CD4-positive, alpha-beta T cell treated with Interleukin-17A for 4 hours (primary cell): ENCODE measurements at regions not wholly inside any gene's neighbourhood (a gene's known extent, or its start where the extent isn't known, plus 50 kb on each side); places are given as distances from the start of the nearest gene placed in this dataset.

Source experiments
- DNase-seq: peaks from one replicate; pipeline ENCODE4 v3.0.0-alpha.2; 2020; ENCODE audit warnings: mixed read lengths

GRCh38 chrX:4450177-4450576, 736.7 kb upstream of the PRKX start:
- no peak for DNase-seq

DNA sequence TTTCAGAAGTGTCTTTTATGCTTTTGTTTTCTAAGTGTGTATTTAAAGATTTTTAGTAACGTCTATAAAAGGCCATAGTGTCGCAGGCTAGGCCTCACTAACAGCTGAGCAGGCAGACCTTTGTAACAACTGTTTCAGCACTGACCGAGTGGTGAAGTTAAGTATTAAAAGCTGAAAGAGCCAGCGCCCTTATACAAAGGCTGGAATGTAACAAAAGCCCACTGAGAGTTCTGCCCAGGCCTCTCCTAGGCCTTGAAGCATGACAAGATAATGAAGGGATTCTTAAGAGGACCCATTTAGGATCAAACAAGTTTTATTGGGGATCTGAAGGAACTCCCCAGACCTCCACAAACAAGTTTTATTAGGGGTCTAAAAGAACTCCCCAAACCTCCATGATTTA, 722.5 kb upstream of the PRKX start:
- no peak for DNase-seq

- DNase-seq, result no peak
These were observed 684.0 kb upstream of the PRKX start for GRCh38 chrX:4397471-4397870.

DNA sequence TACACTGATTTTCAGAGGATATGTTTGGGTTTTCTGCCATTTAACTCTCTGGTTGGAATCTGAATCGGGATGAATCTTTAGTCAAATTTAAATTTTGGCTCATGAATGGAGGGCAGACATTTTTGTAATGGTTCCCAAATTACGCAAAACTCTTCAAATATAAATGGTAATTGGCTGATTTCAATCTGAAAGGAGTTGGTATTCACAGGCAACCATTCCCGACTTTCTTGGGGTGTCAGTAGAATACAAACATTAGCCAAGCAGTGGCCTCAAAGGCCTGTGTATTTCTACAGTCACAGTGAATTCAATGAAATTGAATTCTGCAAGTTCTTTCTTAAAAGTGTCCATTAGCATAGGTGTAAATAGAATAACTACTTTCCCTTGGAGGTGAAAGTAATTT, 668.8 kb upstream of the PRKX start:
- no peak for DNase-seq

DNA sequence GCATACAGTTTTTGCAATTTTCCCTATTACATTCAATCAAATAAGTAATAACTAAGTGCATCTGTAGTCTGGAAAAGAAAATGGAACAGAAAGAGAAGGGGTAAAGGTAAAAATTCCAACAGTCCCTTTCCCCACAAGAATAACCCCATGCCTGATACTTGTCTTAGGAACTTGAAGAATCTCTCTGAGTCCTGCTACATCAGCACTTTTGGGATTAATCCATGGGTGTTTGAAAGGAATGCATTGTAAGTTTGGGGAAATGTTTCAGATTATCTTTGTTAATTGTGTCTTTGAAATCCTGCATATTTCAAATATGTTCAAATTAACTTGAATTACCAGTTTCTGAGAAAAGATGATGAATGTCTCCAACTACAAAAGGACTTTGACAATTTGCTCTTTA, 667.3 kb upstream of the PRKX start:
- DNase-seq, result no peak

- DNase-seq, result no peak
These were observed 665.6 kb upstream of the PRKX start for GRCh38 chrX:4379071-4379470.

DNA sequence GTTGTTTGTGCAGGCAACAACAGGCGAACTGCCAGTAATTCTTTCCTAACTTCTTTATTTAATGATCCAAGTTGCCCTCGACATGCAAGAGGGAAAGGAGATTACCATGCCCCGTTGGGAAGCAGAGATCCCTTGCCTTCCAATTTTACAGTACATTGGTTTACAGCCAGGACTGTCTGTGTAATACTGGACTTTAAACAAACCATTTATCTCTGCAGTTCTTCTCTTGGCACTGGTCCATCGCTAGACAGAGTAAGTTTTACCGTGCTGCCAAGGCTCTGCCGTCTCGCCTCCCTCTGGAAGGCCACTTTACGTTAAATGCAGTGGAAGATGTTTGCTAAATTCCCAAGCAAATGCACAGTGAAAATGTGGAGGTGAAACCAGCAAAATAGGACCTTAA, 660.3 kb upstream of the PRKX start:
- no peak for DNase-seq

DNA sequence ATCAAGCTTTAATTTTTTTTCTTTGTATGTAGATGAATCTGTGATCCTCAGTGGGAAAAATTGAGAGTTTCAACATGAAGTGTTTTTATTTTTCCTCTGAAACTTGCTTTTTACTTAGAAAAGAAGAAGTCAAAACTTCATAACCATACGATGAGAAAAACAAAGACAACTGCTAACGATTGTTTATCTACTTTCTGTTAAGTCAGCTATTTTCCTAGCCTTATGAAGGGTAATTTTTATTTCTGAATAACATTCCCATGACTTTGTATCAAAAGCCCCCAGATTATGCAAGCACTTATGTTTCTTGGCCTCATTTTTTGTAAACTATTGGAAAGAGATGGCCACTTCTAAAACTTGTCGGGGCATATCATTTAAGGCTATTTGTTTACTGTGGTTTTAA, 645.1 kb upstream of the PRKX start:
- no peak for DNase-seq

- no peak for DNase-seq
These were observed 609.5 kb upstream of the PRKX start for GRCh38 chrX:4322916-4323315.

DNA sequence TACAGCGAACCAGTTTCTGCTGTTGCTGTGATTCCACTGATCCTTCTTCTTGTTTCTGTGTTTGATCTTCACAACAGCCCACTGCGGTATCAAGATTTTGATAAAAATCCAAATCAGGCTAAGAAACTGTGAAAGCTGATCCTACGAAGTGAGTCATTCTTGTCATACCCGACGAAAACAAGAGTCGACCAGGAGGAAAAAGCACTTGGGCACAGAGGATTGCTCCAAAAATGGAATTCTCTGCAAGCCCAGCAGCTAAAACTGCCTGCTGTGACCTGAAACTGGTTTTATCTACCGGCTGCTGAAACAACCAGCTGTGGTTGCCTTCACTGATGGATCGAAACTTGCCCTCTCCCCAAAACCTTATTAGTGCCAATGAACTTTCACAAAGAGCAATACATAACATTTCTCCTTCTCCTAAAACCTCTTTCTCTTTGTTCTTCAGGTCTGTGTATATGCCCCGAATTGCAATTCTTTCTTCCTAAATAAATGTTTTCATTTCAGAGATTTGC, 607.0 kb upstream of the PRKX start:
- DNase-seq, result no peak

- DNase-seq, result no peak
These were observed 602.4 kb upstream of the PRKX start for GRCh38 chrX:4315891-4316290.

DNA sequence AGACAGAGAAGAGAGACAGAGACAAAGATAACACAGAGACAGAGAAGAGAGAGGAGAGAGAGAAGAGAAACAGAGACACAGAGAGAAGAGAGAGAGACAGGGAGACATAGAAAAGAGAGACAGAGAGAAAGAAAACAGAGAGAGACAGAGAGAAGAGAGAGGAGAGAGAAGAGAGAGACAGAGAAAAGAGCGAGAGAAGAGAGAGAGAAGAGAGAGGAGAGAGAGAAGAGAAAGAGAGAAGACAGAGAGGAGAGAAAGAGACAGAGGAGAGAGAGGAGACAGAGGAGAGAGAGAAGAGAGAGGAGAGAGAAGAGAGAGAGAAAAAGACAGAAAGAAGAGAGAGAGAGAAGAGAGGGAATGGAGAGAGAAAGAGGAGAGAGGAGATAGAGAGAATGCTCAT, 601.1 kb upstream of the PRKX start:
- DNase-seq, result no peak

DNA sequence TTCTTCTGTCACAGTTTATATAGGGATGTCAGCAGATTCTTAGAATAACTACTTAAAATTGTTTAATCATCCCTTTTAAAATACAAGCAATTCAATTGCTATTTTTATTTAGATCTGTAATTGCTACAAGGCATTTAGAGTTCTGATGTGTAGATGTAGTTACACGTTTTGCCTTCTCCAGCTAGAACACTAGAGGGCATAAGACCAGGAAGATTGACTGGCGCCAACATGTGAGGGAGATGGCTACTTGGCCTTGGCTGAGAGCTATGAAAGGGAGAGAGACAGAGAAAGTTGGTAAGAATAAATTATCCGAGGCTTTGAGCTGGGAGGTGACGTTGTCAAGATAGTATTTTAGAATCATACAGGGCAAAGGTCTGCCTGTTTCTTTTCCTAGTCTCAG, 563.7 kb upstream of the PRKX start:
- DNase-seq, result no peak

DNA sequence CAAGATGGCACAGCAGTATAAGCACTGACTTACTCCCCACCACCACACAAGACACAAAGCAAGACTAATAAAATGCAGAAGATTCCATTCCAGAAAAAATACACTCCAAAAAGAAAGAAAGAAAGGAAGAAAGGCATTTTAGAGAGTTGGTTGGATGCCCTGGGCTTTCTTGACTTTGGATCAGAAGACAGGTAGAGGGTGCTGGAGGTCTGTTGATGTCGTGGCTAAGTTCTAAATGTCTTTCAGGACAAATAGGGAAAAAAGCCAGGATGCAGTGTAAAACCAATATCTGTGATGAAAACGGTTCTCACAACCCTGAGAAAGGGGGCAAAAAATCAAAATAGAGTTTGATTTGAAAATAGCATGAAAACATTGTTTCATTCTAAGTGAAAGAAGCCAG, 555.2 kb upstream of the PRKX start:
- no peak for DNase-seq

DNA sequence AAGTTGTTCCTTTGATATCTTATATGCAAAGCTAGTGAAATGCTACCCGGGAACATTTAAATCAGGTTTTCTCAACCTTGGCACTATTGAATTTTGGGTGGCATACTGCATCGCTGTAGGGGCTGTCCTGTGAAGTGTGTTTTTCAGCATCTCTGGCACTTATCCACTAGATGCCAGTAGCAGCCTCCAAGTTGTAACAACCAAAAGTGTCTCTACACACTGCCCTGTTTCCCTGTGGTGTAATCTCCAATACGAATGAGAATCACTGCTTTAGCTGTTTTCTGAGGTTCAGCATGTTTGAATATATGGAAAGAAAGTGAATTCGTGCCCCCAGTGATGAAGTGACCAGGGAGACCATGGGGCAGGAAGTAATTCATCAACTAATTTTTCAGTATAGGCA, 551.6 kb upstream of the PRKX start:
- no peak for DNase-seq

GRCh38 chrX:4263030-4263803, 549.8 kb upstream of the PRKX start:
- DNase-seq, result no peak

DNA sequence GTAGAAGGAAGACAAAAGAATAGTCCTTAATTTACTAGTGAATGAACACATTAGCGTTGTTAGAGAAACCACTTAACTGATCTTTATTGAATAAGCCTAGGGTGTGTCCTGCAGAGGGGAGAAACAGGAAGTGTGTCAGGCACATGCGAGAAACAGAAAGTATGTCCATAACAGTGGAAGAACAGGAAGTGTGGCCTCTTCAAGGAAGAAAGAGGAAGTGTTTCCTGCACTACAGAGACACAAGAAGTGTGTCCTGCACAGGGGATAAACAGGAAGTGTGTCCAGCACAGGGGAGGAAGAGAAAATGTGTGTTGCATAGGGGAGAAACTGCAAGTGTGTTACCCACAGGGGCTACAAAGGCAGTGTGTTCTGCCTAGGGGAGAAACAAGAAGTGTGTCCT, 539.6 kb upstream of the PRKX start:
- no peak for DNase-seq

DNA sequence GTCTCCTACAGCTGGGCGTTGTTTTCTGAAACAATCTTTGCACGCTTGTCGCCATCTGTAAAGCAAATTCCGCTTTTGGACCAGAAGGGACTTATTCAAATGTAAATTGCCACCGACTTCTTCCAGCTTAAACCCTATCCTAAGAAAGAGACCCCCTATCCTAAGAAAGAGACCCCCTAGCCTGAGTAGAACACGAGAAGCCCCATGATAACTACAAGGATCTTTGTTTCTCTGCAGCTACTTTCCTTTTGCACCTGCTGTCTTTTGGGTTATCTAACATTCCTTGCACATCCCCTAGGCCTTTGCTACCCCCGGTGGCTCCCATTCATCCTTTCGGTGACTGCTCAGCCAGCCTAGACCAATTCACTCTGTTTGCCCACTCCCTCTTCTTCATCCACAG, 536.0 kb upstream of the PRKX start:
- no peak for DNase-seq

DNA sequence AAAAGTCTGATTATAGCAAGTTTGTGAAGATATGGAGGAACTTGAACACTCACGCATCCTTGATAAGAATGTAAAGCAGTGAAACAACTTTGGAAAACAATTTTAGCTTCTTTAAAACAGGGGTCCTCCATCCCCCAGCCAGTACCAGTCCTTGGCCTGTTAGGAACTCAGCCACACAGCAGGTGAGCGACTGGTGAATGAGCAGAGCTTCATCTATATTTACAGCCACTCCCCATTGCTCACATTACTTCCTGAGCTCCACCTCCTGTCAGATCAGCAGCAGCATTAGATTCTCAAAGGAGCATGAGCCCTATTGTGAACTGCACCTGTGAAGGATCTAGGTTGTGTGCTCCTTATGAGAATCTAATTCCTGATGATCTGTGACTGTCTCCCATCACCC, 530.3 kb upstream of the PRKX start:
- DNase-seq, result no peak

DNA sequence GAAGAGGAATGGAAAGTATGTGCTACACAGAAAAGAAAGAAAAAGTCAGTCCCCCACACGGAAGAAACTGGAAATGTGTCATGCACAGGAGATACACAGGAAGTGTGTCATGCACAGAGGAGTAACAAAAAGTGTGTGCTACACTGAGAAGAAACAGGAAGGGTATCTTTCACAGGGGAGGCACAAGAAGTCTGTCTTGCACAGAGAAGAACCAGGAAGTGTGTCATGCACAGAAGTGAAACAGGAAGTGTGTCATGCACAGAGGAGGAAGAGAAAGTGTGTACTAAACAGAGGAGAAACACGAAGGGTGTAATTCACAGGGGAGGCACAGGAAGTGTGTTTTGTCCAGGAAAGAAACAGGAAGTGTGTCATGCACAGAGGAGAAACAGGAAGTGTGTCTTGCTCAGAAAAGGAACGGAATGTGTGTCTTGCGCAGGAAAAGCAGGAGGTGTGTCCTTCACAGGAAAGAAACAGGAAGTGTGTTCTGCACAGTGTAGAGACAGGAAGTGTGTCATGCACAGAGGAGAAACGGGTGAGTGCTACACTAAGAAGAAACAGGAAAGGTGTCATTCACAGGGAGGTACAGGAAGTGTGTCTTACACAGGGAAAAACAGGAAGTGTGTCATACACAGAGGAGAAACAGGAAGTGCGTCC, 527.2 kb upstream of the PRKX start:
- no peak for DNase-seq

DNA sequence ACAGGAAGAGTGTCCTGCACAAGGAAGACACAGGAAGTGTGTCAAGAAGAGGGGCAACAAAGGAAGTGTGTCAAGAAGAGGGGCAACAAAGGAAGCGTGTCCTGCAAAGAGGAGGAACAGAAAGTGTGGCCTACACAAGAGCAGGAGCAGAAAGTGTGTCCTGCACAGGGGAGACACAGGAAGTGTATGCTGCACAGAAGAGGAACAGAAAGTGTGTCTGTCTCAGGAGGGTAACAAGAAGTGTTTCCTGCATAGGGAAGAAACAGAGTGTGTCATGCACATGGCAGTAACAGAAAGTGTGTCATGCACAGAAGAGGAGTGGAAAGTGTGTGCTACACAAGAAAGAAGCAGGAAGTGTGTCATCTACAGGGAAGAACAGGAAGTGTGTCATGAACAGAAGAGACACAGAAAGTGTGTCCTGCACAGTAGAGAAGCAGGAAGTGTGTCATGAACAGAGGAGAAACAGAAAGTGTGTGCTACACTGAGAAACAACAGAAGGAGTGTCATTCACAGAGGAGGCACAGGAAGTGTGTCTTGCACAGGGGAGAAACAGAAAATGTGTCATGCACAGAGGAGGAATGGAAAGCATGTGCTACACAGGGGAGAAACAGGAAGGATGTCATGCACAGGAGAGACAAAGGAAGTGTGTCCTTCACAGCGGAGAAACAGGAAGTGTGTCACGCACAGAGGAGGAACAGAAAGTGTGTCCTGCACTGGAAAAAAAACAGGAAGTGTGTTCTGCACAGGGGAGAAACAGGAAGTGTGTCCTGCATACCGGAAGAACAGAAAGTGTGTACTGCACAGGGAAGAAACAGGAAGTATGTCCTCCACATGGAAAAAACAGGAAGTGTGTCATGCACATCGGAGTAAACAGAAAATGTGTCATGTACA, 526.4 kb upstream of the PRKX start:
- no peak for DNase-seq

DNA sequence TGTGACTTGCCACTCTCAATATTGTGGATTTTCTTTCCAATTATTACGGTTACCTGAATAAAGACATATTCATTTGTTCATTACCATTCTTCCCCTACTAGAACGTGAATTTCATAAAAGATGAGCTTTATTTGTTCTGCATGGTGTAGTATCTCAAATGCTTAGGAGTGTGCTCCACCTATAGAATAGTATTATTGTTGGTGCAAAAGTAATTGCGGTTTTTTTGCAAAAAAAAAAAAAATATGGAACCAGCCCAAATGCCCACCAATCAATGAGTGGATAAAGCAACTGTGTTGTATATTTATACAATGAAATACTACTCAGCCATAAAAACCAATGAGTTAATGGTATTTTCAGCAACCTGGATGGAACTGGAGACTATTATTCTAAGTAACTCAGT, 525.5 kb upstream of the PRKX start:
- no peak for DNase-seq

DNA sequence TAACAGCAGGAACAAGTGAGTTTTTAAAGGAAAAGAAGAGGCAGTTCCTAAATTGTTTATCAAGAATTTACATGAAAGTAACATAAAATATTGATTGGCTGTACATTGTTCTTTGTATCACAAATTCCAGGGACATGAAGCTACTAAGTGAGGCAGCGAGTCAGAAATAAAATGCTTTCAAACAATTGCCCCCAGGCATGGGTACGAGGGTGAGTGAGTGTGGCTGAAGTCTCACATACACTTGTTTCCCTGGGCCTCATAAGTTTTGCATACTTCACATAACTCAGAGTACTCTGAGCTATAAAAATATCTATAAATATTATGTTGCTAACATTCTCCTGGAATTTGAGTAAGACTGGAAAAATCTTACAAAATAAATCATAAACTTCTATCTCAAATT, 511.6 kb upstream of the PRKX start:
- DNase-seq, result no peak

DNA sequence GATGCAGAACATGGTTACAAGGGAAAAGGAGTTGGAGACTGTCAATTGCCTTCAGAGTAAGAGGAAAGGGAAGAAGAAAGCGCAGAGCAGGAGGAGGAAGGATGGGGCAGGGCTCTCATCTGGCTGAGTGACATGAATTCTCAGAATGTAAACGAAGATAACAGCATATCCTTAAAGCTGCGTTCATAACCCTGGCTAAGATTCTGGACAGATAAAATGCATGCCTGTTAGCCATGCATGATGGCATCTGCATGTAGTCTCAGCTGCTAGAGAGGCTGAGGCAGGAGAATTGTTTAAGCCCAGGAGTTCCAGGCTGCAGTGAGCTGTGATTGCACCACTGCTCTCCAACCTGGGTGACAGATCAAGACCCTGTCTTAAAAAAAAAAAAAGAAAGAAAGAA, 493.5 kb upstream of the PRKX start:
- no peak for DNase-seq
